ENCODE measurements at regions not wholly inside any gene's neighbourhood (a gene's known extent, or its start where the extent isn't known, plus 50 kb on each side); places are given as distances from the start of the nearest gene placed in this dataset.

DNA sequence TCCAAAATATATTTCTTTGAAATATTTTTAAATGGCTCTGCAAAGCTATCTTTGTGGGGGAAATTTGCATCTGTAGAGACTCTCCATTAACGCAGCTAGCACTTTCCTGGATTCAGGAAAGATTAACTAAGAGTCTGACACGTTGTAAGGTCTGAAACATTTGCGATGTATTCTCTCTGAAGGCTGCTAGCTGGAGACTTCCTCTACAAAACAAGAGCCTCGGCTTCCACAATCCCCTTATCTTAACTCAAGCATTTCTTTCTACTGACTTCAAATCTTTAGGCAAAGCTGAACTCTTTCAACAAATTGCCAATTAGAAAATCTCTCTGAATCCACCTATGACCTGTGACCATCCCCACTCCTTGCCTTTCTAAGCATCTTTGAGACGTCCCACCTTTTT, 250.5 kb downstream of the KLF13 start:
- TF ChIP-seq ZNF670 (tag by site-specific recombination; IDR thresholded peaks at IDR 0.05; ENCODE audit: low read depth): no peak
- TF ChIP-seq BCL11A (tag by site-specific recombination; IDR thresholded peaks at IDR 0.05; ENCODE audit: low read depth): no peak
- TF ChIP-seq, protein P1, sequence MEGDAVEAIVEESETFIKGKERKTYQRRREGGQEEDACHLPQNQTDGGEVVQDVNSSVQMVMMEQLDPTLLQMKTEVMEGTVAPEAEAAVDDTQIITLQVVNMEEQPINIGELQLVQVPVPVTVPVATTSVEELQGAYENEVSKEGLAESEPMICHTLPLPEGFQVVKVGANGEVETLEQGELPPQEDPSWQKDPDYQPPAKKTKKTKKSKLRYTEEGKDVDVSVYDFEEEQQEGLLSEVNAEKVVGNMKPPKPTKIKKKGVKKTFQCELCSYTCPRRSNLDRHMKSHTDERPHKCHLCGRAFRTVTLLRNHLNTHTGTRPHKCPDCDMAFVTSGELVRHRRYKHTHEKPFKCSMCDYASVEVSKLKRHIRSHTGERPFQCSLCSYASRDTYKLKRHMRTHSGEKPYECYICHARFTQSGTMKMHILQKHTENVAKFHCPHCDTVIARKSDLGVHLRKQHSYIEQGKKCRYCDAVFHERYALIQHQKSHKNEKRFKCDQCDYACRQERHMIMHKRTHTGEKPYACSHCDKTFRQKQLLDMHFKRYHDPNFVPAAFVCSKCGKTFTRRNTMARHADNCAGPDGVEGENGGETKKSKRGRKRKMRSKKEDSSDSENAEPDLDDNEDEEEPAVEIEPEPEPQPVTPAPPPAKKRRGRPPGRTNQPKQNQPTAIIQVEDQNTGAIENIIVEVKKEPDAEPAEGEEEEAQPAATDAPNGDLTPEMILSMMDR (tag by site-specific recombination; IDR thresholded peaks at IDR 0.05): no peak
- no peak for TF ChIP-seq ZSCAN18 (tag by site-specific recombination; IDR thresholded peaks at IDR 0.05)
- TF ChIP-seq PATZ1 (tag by site-specific recombination; IDR thresholded peaks at IDR 0.05): no peak
- TF ChIP-seq, protein P2, sequence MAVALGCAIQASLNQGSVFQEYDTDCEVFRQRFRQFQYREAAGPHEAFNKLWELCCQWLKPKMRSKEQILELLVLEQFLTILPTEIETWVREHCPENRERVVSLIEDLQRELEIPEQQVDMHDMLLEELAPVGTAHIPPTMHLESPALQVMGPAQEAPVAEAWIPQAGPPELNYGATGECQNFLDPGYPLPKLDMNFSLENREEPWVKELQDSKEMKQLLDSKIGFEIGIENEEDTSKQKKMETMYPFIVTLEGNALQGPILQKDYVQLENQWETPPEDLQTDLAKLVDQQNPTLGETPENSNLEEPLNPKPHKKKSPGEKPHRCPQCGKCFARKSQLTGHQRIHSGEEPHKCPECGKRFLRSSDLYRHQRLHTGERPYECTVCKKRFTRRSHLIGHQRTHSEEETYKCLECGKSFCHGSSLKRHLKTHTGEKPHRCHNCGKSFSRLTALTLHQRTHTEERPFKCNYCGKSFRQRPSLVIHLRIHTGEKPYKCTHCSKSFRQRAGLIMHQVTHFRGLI (tag by site-specific recombination; IDR thresholded peaks at IDR 0.05): no peak
- TF ChIP-seq ZBTB44 (tag by site-specific recombination; IDR thresholded peaks at IDR 0.05): no peak
- no peak for TF ChIP-seq ZNF549 (tag by site-specific recombination; IDR thresholded peaks at IDR 0.05)
- TF ChIP-seq, protein P3, sequence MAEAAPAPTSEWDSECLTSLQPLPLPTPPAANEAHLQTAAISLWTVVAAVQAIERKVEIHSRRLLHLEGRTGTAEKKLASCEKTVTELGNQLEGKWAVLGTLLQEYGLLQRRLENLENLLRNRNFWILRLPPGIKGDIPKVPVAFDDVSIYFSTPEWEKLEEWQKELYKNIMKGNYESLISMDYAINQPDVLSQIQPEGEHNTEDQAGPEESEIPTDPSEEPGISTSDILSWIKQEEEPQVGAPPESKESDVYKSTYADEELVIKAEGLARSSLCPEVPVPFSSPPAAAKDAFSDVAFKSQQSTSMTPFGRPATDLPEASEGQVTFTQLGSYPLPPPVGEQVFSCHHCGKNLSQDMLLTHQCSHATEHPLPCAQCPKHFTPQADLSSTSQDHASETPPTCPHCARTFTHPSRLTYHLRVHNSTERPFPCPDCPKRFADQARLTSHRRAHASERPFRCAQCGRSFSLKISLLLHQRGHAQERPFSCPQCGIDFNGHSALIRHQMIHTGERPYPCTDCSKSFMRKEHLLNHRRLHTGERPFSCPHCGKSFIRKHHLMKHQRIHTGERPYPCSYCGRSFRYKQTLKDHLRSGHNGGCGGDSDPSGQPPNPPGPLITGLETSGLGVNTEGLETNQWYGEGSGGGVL (tag by site-specific recombination; IDR thresholded peaks at IDR 0.05): no peak
- TF ChIP-seq, protein P4, sequence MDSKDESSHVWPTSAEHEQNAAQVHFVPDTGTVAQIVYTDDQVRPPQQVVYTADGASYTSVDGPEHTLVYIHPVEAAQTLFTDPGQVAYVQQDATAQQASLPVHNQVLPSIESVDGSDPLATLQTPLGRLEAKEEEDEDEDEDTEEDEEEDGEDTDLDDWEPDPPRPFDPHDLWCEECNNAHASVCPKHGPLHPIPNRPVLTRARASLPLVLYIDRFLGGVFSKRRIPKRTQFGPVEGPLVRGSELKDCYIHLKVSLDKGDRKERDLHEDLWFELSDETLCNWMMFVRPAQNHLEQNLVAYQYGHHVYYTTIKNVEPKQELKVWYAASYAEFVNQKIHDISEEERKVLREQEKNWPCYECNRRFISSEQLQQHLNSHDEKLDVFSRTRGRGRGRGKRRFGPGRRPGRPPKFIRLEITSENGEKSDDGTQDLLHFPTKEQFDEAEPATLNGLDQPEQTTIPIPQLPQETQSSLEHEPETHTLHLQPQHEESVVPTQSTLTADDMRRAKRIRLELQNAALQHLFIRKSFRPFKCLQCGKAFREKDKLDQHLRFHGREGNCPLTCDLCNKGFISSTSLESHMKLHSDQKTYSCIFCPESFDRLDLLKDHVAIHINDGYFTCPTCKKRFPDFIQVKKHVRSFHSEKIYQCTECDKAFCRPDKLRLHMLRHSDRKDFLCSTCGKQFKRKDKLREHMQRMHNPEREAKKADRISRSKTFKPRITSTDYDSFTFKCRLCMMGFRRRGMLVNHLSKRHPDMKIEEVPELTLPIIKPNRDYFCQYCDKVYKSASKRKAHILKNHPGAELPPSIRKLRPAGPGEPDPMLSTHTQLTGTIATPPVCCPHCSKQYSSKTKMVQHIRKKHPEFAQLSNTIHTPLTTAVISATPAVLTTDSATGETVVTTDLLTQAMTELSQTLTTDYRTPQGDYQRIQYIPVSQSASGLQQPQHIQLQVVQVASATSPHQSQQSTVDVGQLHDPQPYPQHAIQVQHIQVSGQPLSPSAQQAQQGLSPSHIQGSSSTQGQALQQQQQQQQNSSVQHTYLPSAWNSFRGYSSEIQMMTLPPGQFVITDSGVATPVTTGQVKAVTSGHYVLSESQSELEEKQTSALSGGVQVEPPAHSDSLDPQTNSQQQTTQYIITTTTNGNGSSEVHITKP (tag by site-specific recombination; IDR thresholded peaks at IDR 0.05): no peak
- no peak for TF ChIP-seq ZXDB (tag by site-specific recombination; IDR thresholded peaks at IDR 0.05)
- TF ChIP-seq ZNF311 (tag by site-specific recombination; IDR thresholded peaks at IDR 0.05; ENCODE audit: borderline replicate concordance): no peak
- no peak for TF ChIP-seq ZNF513 (tag by site-specific recombination; IDR thresholded peaks at IDR 0.05)
- TF ChIP-seq PRDM1 (tag by site-specific recombination; IDR thresholded peaks at IDR 0.05): no peak

Data from HEK293 (cell line).